ENCODE measurements at regions not wholly inside any gene's neighbourhood (a gene's known extent, or its start where the extent isn't known, plus 50 kb on each side); places are given as distances from the start of the nearest gene placed in this dataset.

- TF ChIP-seq CTCF (conservative IDR thresholded peaks at IDR 0.05 in 1 of 2, IDR thresholded peaks at IDR 0.05 in 1 of 2; ENCODE audit: extremely low read depth in 1 of 2, insufficient read depth in 1 of 2, low read depth in 1 of 2, low read length in 2 of 2) (no peak), EZH2 (IDR thresholded peaks at IDR 0.05; ENCODE audit: borderline replicate concordance, low read length) (no peak)
Observed at GRCh38 chr6:149208134-149208601, 109.3 kb upstream of the TAB2 start.
